A549 (cell line): ENCODE measurements at regions not wholly inside any gene's neighbourhood (a gene's known extent, or its start where the extent isn't known, plus 50 kb on each side); places are given as distances from the start of the nearest gene placed in this dataset.

ENCODE experiments used
- CHD2 ChIP-seq: fragments of 150-350 bp; IDR thresholded peaks from 2 replicates; pipeline ENCODE4 v1.6.1; 2014; ENCODE audit warnings: low read length; ENCODE audit not compliant: partially characterized antibody
- JUN ChIP-seq, 2 experiments: fragments of >200 bp; sonication (Bioruptor Twin); formaldehyde crosslinking; IDR thresholded peaks; 2 replicates in 1 of 2; 3 replicates in 1 of 2; pipeline ENCODE4 v1.6.1; 2016 to 2017
- MYC ChIP-seq: IDR thresholded peaks from 2 replicates; pipeline ENCODE4 v1.6.1; 2012; ENCODE audit warnings: mild to moderate bottlenecking, inconsistent platforms, low read length, improper control_type of control experiment, borderline replicate concordance
- REST ChIP-seq: fragments of 200-600 bp; sonication (generic); IDR thresholded peaks from 2 replicates; pipeline ENCODE4 v1.6.1; 2016; ENCODE audit warnings: antibody characterized with exemption, mild to moderate bottlenecking, moderate library complexity
- TF ChIP-seq, protein P1 (sequence below): fragments of >200 bp; sonication (Bioruptor Twin); formaldehyde crosslinking; IDR thresholded peaks from 3 replicates; pipeline ENCODE4 v1.5.1; 2016

DNA sequence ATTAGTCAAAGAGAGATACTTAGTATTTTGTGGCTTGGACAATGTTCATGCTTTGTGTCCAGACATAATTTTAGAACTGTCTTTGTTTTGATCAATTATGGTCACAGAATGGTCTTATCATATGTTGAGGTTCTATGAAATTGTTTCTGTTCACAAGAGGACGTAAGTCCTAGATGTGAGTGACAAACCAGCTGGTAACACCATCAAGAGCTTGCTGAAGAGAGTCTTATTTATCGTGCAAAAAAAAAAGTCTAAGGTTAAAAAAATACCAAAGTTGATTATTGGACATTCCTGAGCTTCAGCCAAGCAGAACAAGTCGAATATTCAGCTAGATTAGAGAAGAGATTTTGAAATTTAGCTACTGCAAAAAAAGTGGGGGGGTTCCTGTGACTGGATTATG, 495.9 kb upstream of the NAALADL2 start:
- no peak for TF ChIP-seq JUN (IDR thresholded peaks at IDR 0.05)
- no peak for TF ChIP-seq MYC
- TF ChIP-seq CHD2: no peak
- TF ChIP-seq, protein P1, sequence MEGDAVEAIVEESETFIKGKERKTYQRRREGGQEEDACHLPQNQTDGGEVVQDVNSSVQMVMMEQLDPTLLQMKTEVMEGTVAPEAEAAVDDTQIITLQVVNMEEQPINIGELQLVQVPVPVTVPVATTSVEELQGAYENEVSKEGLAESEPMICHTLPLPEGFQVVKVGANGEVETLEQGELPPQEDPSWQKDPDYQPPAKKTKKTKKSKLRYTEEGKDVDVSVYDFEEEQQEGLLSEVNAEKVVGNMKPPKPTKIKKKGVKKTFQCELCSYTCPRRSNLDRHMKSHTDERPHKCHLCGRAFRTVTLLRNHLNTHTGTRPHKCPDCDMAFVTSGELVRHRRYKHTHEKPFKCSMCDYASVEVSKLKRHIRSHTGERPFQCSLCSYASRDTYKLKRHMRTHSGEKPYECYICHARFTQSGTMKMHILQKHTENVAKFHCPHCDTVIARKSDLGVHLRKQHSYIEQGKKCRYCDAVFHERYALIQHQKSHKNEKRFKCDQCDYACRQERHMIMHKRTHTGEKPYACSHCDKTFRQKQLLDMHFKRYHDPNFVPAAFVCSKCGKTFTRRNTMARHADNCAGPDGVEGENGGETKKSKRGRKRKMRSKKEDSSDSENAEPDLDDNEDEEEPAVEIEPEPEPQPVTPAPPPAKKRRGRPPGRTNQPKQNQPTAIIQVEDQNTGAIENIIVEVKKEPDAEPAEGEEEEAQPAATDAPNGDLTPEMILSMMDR: no peak
- no peak for TF ChIP-seq REST
